MM.1S (cell line): ENCODE measurements at regions not wholly inside any gene's neighbourhood (a gene's known extent, or its start where the extent isn't known, plus 50 kb on each side); places are given as distances from the start of the nearest gene placed in this dataset.

Experiments
- DNase-seq: peaks from one replicate; pipeline ENCODE4 v3.0.0-alpha.2; 2015
- H2AFZ ChIP-seq: fragments of 300-600 bp; sonication (generic); 2 replicates; pipeline ENCODE4 v1.6.0; 2016; ENCODE audit warnings: antibody characterized with exemption, low read length
- H3F3A ChIP-seq: fragments of 300-600 bp; sonication (generic); 2 replicates; pipeline ENCODE4 v1.6.1; 2016; ENCODE audit warnings: mild to moderate bottlenecking, antibody characterized with exemption, low read length, moderate library complexity, mixed read lengths; ENCODE audit not compliant: insufficient read depth
- H3K27ac ChIP-seq: fragments of 300-600 bp; sonication (generic); 2 replicates; pipeline ENCODE4 v1.5.1; 2016; ENCODE audit warnings: mild to moderate bottlenecking, low read length
- H3K27me3 ChIP-seq: fragments of 300-600 bp; sonication (generic); replicated peaks from 2 replicates; pipeline ENCODE4 v1.6.0; 2016; ENCODE audit warnings: low read length; ENCODE audit not compliant: insufficient read depth
- H3K36me3 ChIP-seq: fragments of 300-600 bp; sonication (generic); replicated peaks from 2 replicates; pipeline ENCODE4 v1.6.1; 2016; ENCODE audit warnings: mild to moderate bottlenecking, low read length, mixed read lengths; ENCODE audit not compliant: insufficient read depth
- H3K4me1 ChIP-seq: fragments of 300-600 bp; sonication (generic); 2 replicates; pipeline ENCODE4 v1.6.1; 2016; ENCODE audit warnings: low read length, mixed read lengths
- H3K4me2 ChIP-seq: fragments of 300-600 bp; sonication (generic); 2 replicates; pipeline ENCODE4 v1.6.0; 2016; ENCODE audit warnings: low read depth, low read length
- H3K4me3 ChIP-seq: fragments of 300-600 bp; sonication (generic); 2 replicates; pipeline ENCODE4 v1.5.1; 2016; ENCODE audit warnings: low read length, mixed read lengths
- H3K79me2 ChIP-seq: fragments of 300-600 bp; sonication (generic); 2 replicates; pipeline ENCODE4 v1.6.1; 2016; ENCODE audit warnings: mixed run types, low read length, mixed read lengths
- H3K9ac ChIP-seq: fragments of 300-600 bp; sonication (generic); 2 replicates; pipeline ENCODE4 v1.6.1; 2016; ENCODE audit warnings: low read length, mixed read lengths
- H3K9me2 ChIP-seq: fragments of 300-600 bp; sonication (generic); replicated peaks from 2 replicates; pipeline ENCODE4 v1.6.1; 2016; ENCODE audit warnings: mild to moderate bottlenecking, low read length, mixed read lengths; ENCODE audit not compliant: insufficient read depth
- H3K9me3 ChIP-seq: fragments of 300-600 bp; sonication (generic); replicated peaks from 2 replicates; pipeline ENCODE4 v1.6.1; 2016; ENCODE audit warnings: mild to moderate bottlenecking, low read length, mixed read lengths; ENCODE audit not compliant: insufficient read depth
- H4K20me1 ChIP-seq: fragments of 300-600 bp; sonication (generic); 2 replicates; pipeline ENCODE4 v1.6.1; 2016; ENCODE audit warnings: mild to moderate bottlenecking, low read length, moderate library complexity, mixed read lengths; ENCODE audit not compliant: insufficient read depth
- CTCF ChIP-seq: fragments of 300-600 bp; sonication (generic); IDR thresholded peaks from 2 replicates; pipeline ENCODE4 v1.5.1; 2016; ENCODE audit warnings: antibody characterized with exemption, low read length, mixed read lengths
- EZH2 ChIP-seq: fragments of 300-600 bp; sonication (generic); optimal IDR thresholded peaks from 2 replicates; pipeline ENCODE3; 2017; ENCODE audit warnings: low read depth, mild to moderate bottlenecking, antibody characterized with exemption, low read length, mixed read lengths
- EZH2phosphoT487 ChIP-seq: fragments of 300-600 bp; sonication (generic); IDR thresholded peaks from 2 replicates; pipeline ENCODE4 v1.6.1; 2018; ENCODE audit warnings: antibody characterized with exemption, low read length

GRCh38 chr11:120037111-120037510 lies 100.8 kb downstream of the TRIM29 start:
- Histone ChIP-seq H3K79me2 (no peaks in the 10 kb centered on the region), H4K20me1 (no peaks in the 10 kb centered on the region), H3K4me3 (no peak overlapping the region), H3K27ac (no peak overlapping the region), H3K9me2 (no peaks in the 10 kb centered on the region), H3K9ac (no peak overlapping the region), H2AFZ (no peak overlapping the region), H3K4me1 (no peaks in the 10 kb centered on the region), H3K4me2 (no peak overlapping the region), H3K27me3 (peaks cover 24% of the 10 kb centered on the region), H3F3A (no peaks in the 10 kb centered on the region), H3K36me3 (no peaks in the 10 kb centered on the region), H3K9me3 (no peaks in the 10 kb centered on the region)
- DNase-seq: no peak
- TF ChIP-seq EZH2phosphoT487 (no peak), EZH2 (no peak), CTCF (no peak)

- H3K9ac ChIP-seq: no peak overlapping the region
- H3K4me1 ChIP-seq: no peaks in the 10 kb centered on the region
- H3K9me2 ChIP-seq: no peaks in the 10 kb centered on the region
- no peak for DNase-seq
- no peak overlapping the region for H3K4me2 ChIP-seq
- H3K27me3 ChIP-seq: peaks cover 31% of the 10 kb centered on the region
- TF ChIP-seq CTCF: no peak
- no peak for TF ChIP-seq EZH2
- TF ChIP-seq EZH2phosphoT487: no peak
- H3K79me2 ChIP-seq: no peaks in the 10 kb centered on the region
- no peak overlapping the region for H2AFZ ChIP-seq
- H3K27ac ChIP-seq: no peak overlapping the region
- H3K36me3 ChIP-seq: no peaks in the 10 kb centered on the region
- no peaks in the 10 kb centered on the region for H3F3A ChIP-seq
- no peak overlapping the region for H3K4me3 ChIP-seq
- no peaks in the 10 kb centered on the region for H3K9me3 ChIP-seq
- no peaks in the 10 kb centered on the region for H4K20me1 ChIP-seq
Measured at GRCh38 chr11:120035756-120036155, 102.2 kb downstream of the TRIM29 start.

- no peak for TF ChIP-seq CTCF
- TF ChIP-seq EZH2phosphoT487: no peak
- TF ChIP-seq EZH2: no peak
- no peaks in the 10 kb centered on the region for H3K36me3 ChIP-seq
- no peaks in the 10 kb centered on the region for H3K79me2 ChIP-seq
- H3K9me2 ChIP-seq: no peaks in the 10 kb centered on the region
- H3K9ac ChIP-seq: no peak overlapping the region
- no peaks in the 10 kb centered on the region for H4K20me1 ChIP-seq
- H3K4me2 ChIP-seq: no peak overlapping the region
- H3K27ac ChIP-seq: no peak overlapping the region
- peaks cover 31% of the 10 kb centered on the region for H3K27me3 ChIP-seq
- H3F3A ChIP-seq: no peaks in the 10 kb centered on the region
- H3K4me3 ChIP-seq: no peak overlapping the region
- no peak for DNase-seq
- H3K9me3 ChIP-seq: no peaks in the 10 kb centered on the region
- no peaks in the 10 kb centered on the region for H3K4me1 ChIP-seq
- H2AFZ ChIP-seq: no peak overlapping the region
Measured at GRCh38 chr11:120034881-120035630, 102.9 kb downstream of the TRIM29 start.
